K562 (cell line): ENCODE measurements at regions not wholly inside any gene's neighbourhood (a gene's known extent, or its start where the extent isn't known, plus 50 kb on each side); places are given as distances from the start of the nearest gene placed in this dataset.

Source experiments
- ATAC-seq: fragments of 200-7000 bp; cut with Tn5 transposase; 3 replicates; pipeline ENCODE4 v1.9.1; 2020; ENCODE audit warnings: moderate library complexity
- BruUV-seq: library from RNA; stranded (reverse); fragments of 400-500 nt; replicated peaks from 2 replicates; lab custom pipeline; 2021; lab: Mats Ljungman, UMichigan
- CTCF ChIA-PET: fragments of 300-600 bp; formaldehyde crosslinking; extraction: SDS; loops from one replicate; lab custom pipeline; 2021; ENCODE audit warnings: low intra/inter-chr PET ratio; lab: Yijun Ruan, JAX
- POLR2A ChIA-PET: fragments of 300-600, 350-650 bp; sonication (Branson Sonifier 250); formaldehyde crosslinking; extraction: SDS; loops from one replicate; lab custom pipeline; 2021; ENCODE audit warnings: antibody characterized with exemption, inconsistent platforms; lab: Yijun Ruan, JAX
- DNase-seq, 4 experiments: peaks; one replicate each; pipeline versions ENCODE4 v3.0.0 to v3.0.0-alpha.2; 2011 to 2018; ENCODE audit warnings: low spot score in 3 of 4, mixed read lengths in 3 of 4; ENCODE audit errors: extremely low read depth in 1 of 4
- FAIRE-seq: peaks from 2 replicates; lab custom pipeline; 2011; peaks lifted over from hg19 to GRCh38; lab: Jason Lieb, UNC
- H2AFZ ChIP-seq: 2 replicates; pipeline ENCODE4 v1.6.0; 2011; ENCODE audit warnings: low read depth, low read length, control low read depth, inconsistent platforms
- H3K27ac ChIP-seq: fragments of 200-600 bp; 3 replicates; pipeline ENCODE4 v1.8.0; 2011; ENCODE audit warnings: low read depth, mild to moderate bottlenecking, control low read depth, inconsistent platforms, low read length, moderate library complexity, mixed read lengths; ENCODE audit errors: extremely low read depth
- H3K27me3 ChIP-seq, 2 experiments: fragments of 300-600 bp in 1 of 2; 2 replicates in 1 of 2; 3 replicates in 1 of 2; pipeline versions ENCODE4 v1.6.0 to v1.8.0; 2011; ENCODE audit warnings: inconsistent platforms in 2 of 2, low read length in 2 of 2, mild to moderate bottlenecking in 1 of 2, mixed read lengths in 1 of 2, moderate library complexity in 1 of 2; ENCODE audit not compliant: control insufficient read depth in 2 of 2, insufficient read depth in 2 of 2
- H3K36me3 ChIP-seq: fragments of 300-600 bp; 3 replicates; pipeline ENCODE4 v1.8.0; 2011; ENCODE audit warnings: mild to moderate bottlenecking, low read length, inconsistent platforms; ENCODE audit not compliant: control insufficient read depth, insufficient read depth
- H3K4me1 ChIP-seq, 2 experiments: fragments of 200-600 bp in 1 of 2; replicated peaks in 1 of 2; 2 replicates in 1 of 2; 3 replicates in 1 of 2; pipeline versions ENCODE4 v1.5.1 to v1.8.0; 2011; ENCODE audit warnings: inconsistent platforms in 2 of 2, low read length in 2 of 2, mild to moderate bottlenecking in 1 of 2, mixed read lengths in 1 of 2, moderate library complexity in 1 of 2; ENCODE audit not compliant: control insufficient read depth in 2 of 2, insufficient read depth in 2 of 2
- H3K4me2 ChIP-seq: 2 replicates; pipeline ENCODE4 v1.6.1; 2011; ENCODE audit warnings: low read length, control low read depth, inconsistent platforms, mixed read lengths; ENCODE audit not compliant: insufficient read depth
- H3K4me3 ChIP-seq: fragments of 200-600 bp; sonication (generic), shearing (Covaris generic); 2 replicates; pipeline ENCODE4 v1.5.1; 2016; ENCODE audit warnings: control low read depth, inconsistent platforms
- H3K79me2 ChIP-seq: fragments of 200-600 bp; 3 replicates; pipeline ENCODE4 v1.8.0; 2011; ENCODE audit warnings: low read length, inconsistent platforms; ENCODE audit not compliant: control insufficient read depth, insufficient read depth
- H3K9ac ChIP-seq, 2 experiments: 2 replicates each; pipeline versions ENCODE4 v1.6.0 to v1.6.1; 2011; ENCODE audit warnings: low read depth in 2 of 2, low read length in 2 of 2, control low read depth in 1 of 2, inconsistent platforms in 1 of 2, mild to moderate bottlenecking in 1 of 2, mixed read lengths in 1 of 2; ENCODE audit not compliant: insufficient read depth in 1 of 2
- H3K9me1 ChIP-seq: one replicate; pipeline ENCODE4 v1.6.0; 2011; ENCODE audit warnings: inconsistent platforms, mild to moderate bottlenecking, low read length, moderate library complexity; ENCODE audit not compliant: control insufficient read depth, insufficient read depth
- H3K9me3 ChIP-seq: replicated peaks from 2 replicates; pipeline ENCODE4 v1.5.1; 2011; ENCODE audit warnings: low read depth, low read length, inconsistent platforms; ENCODE audit not compliant: control insufficient read depth, insufficient read depth
- H4K20me1 ChIP-seq: replicated peaks from 2 replicates; pipeline ENCODE4 v1.6.1; 2011; ENCODE audit warnings: low read length, inconsistent platforms, mixed read lengths; ENCODE audit not compliant: control insufficient read depth, insufficient read depth
- ELF2 ChIP-seq: fragments of 250-450 bp; sonication (Bioruptor Pico); IDR thresholded peaks from 2 replicates; pipeline ENCODE4 v1.5.0; 2021; ENCODE audit warnings: mild to moderate bottlenecking
- FOSL1 ChIP-seq: fragments of 200-800 bp; sonication (Bioruptor generic); conservative IDR thresholded peaks from 2 replicates; pipeline ENCODE4 v1.6.1; 2016; ENCODE audit warnings: missing genetic modification characterization, missing compliant biosample characterization
- MYNN ChIP-seq, 2 experiments: sonication (generic); formaldehyde crosslinking in 1 of 2; IDR thresholded peaks; 2 replicates each; pipeline versions ENCODE4 v1.5.0 to v1.6.1; 2016 to 2020; ENCODE audit warnings: antibody characterized with exemption in 1 of 2, missing genetic modification reagents in 1 of 2
- PHTF2 ChIP-seq: fragments of 250-450 bp; sonication (Bioruptor Pico); IDR thresholded peaks from 2 replicates; pipeline ENCODE4 v1.5.0; 2021; ENCODE audit warnings: mild to moderate bottlenecking
- POLR2H ChIP-seq: IDR thresholded peaks from 2 replicates; pipeline ENCODE4 v1.6.1; 2016; ENCODE audit warnings: missing genetic modification characterization, low read depth, mild to moderate bottlenecking, control low read depth, missing compliant biosample characterization, moderate library complexity
- PREB ChIP-seq: sonication (generic); formaldehyde crosslinking; IDR thresholded peaks from 2 replicates; pipeline ENCODE4 v1.8.1; 2023; ENCODE audit warnings: mild to moderate bottlenecking, missing genetic modification reagents
- SETDB1 ChIP-seq: IDR thresholded peaks from one replicate; pipeline ENCODE4 v1.6.1; 2012; ENCODE audit warnings: low read length, control low read depth, inconsistent platforms
- STAT5A ChIP-seq: IDR thresholded peaks from 2 replicates; pipeline ENCODE4 v1.6.1; 2012; ENCODE audit warnings: low read length, inconsistent platforms, borderline replicate concordance
- TFE3 ChIP-seq: fragments of 450-650 bp; formaldehyde crosslinking; IDR thresholded peaks from 2 replicates; pipeline ENCODE4 v1.4.0; 2020; ENCODE audit warnings: mild to moderate bottlenecking, mixed read lengths
- ZBTB34 ChIP-seq: fragments of 250-450 bp; sonication (Bioruptor Pico); IDR thresholded peaks from 2 replicates; pipeline ENCODE4 v1.8.0; 2021; ENCODE audit warnings: mild to moderate bottlenecking, moderate library complexity
- ZBTB9 ChIP-seq: fragments of 450-650 bp; formaldehyde crosslinking; IDR thresholded peaks from 2 replicates; pipeline ENCODE4 v1.4.0; 2020; ENCODE audit warnings: mild to moderate bottlenecking, moderate library complexity
- WGBS: fragments of 100-300 bp; shearing (Covaris generic); methylation state at CpG from one replicate; pipeline ENCODE4 v1.1.6; 2016; ENCODE audit warnings: low coverage, mixed read lengths; ENCODE audit not compliant: insufficient coverage; ENCODE audit errors: missing lambda C conversion rate; 5-methylcytosine and 5-hydroxymethylcytosine counted together
- in situ Hi-C: fragments of 300-500 bp; cut with MboI; formaldehyde crosslinking; loops from 4 replicates; pipeline ENCODE4 v1.15.0; 2018; ENCODE audit warnings: inconsistent platforms, mixed read lengths
- intact Hi-C: fragments of 100-400 bp; cut with micrococcal nuclease; formaldehyde crosslinking; loops from 2 replicates; pipeline ENCODE4 v1.14.2; 2022

GRCh38 chr6:82735790-82736189 is 329.9 kb downstream of the UBE3D start:
- Histone ChIP-seq H3K4me2 (no peak overlapping the region), H3K9me1 (no peaks in the 10 kb centered on the region), H3K4me3 (no peak overlapping the region), H2AFZ (no peak overlapping the region), H3K27ac (no peak overlapping the region), H3K36me3 (no peaks in the 10 kb centered on the region), H3K4me1 (no peaks in the 10 kb centered on the region), H3K79me2 (no peaks in the 10 kb centered on the region)
- ATAC-seq, result no peak
- POLR2A ChIA-PET, result interaction anchor here (0.7 kb wide), 1 partner anchor 1882 kb away, joined by 3 read pairs; no protein-coding TSS in a partner anchor
- BruUV-seq, result no TSS peak
- WGBS, result 0% methylated on average over 4 of the region's 4 CpGs
- CTCF ChIA-PET, result no interaction called here
- DNase-seq, result no peak
- intact Hi-C loops, result loop anchor here (10.0 kb wide), 1 partner anchor 319 kb away; no protein-coding TSS in a partner anchor
- TF ChIP-seq MYNN (IDR thresholded peaks at IDR 0.05) (no peak), MYNN (CRISPR knock-in tag; IDR thresholded peaks at IDR 0.05) (no peak), ELF2 (no peak), POLR2H (tag) (no peak), FOSL1 (tag) (no peak), SETDB1 (no peak)
- TF ChIP-seq, all 486 proteins: peak for 0
- Histone ChIP-seq H4K20me1 (no peaks in the 10 kb centered on the region), H3K9me3 (no peaks in the 10 kb centered on the region), H3K9ac (0 out of 4 replicates have a peak overlapping the region, but pooled peaks of 1 of the 2 experiments have one; percentile 1), H3K27me3 (no peaks in the 10 kb centered on the region)
- no peak for FAIRE-seq
- in situ Hi-C loops, result no loop called here

- no peaks in the 10 kb centered on the region for H3K9me3 ChIP-seq
- H3K4me3 ChIP-seq, result no peak overlapping the region
- no TSS peak for BruUV-seq
- no peak overlapping the region for H3K27ac ChIP-seq
- ATAC-seq (no peak), DNase-seq (no peak), FAIRE-seq (no peak)
- H3K36me3 ChIP-seq, result no peaks in the 10 kb centered on the region
- in situ Hi-C loops, result no loop called here
- no peak overlapping the region for H3K9ac ChIP-seq
- WGBS, result 11% methylated on average over 1 of the region's 1 CpG
- no peaks in the 10 kb centered on the region; a peak in 1 of 5 replicates for H3K27me3 ChIP-seq
- H2AFZ ChIP-seq, result no peak overlapping the region
- H3K9me1 ChIP-seq, result no peaks in the 10 kb centered on the region
- POLR2A ChIA-PET, result no interaction called here
- no peaks in the 10 kb centered on the region for H4K20me1 ChIP-seq
- CTCF ChIA-PET, result no interaction called here
- intact Hi-C loops, result loop anchor here (10.0 kb wide), 1 partner anchor 317 kb away; no protein-coding TSS in a partner anchor
- no peaks in the 10 kb centered on the region for H3K4me1 ChIP-seq
- H3K79me2 ChIP-seq, result no peaks in the 10 kb centered on the region
- no peak overlapping the region for H3K4me2 ChIP-seq
- no peak for TF ChIP-seq ZBTB34
- no peak for TF ChIP-seq TFE3
- no peak for TF ChIP-seq STAT5A
- TF ChIP-seq PHTF2 (CRISPR knock-in tag), result no peak
- no peak for TF ChIP-seq ZBTB9 (CRISPR knock-in tag)
- TF ChIP-seq PREB (CRISPR knock-in tag), result no peak
Observed at GRCh38 chr6:82737965-82738364, 327.7 kb downstream of the UBE3D start.
